ENCODE measurements at regions not wholly inside any gene's neighbourhood (a gene's known extent, or its start where the extent isn't known, plus 50 kb on each side); places are given as distances from the start of the nearest gene placed in this dataset.

- ChIA-PET CTCF (ENCODE audit: partially characterized antibody) (no interaction called here), POLR2A (ENCODE audit: partially characterized antibody) (no interaction called here)
- intact Hi-C loops (cut with micrococcal nuclease), result no loop called here
Measured at GRCh38 chr18:56120782-56121181, 517.6 kb downstream of the TXNL1 start.

GRCh38 chr18:56119681-56120080 is 518.7 kb downstream of the TXNL1 start:
- no peak for DNase-seq
- ChIA-PET POLR2A (ENCODE audit: partially characterized antibody) (no interaction called here), CTCF (ENCODE audit: partially characterized antibody) (no interaction called here)
- Histone ChIP-seq H3K27ac (ENCODE audit: low read depth, low read length) (no peak overlapping the region), H3K4me1 (ENCODE audit: insufficient read depth, low read length) (no peaks in the 10 kb centered on the region), H3K4me3 (ENCODE audit: low read length in 2 of 2) (no peak overlapping the region), H3K9me3 (ENCODE audit: control insufficient read depth in 1 of 2, low read length in 2 of 2) (no peaks in the 10 kb centered on the region), H3K27me3 (ENCODE audit: insufficient read depth, low read length) (no peaks in the 10 kb centered on the region), H3K36me3 (ENCODE audit: insufficient read depth, low read length) (no peaks in the 10 kb centered on the region)
- Mint-ChIP-seq H3K36me3 (no peaks in the 10 kb centered on the region), H3K9me3 (peaks cover 0 to 6% (median under 1%) of the 10 kb centered on the region in 8 donors), H3K27ac (no peak overlapping the region), H3K27me3 (no peaks in the 10 kb centered on the region), H3K4me3 (no peak overlapping the region), H3K4me1 (no peaks in the 10 kb centered on the region)
- intact Hi-C loops (cut with micrococcal nuclease), result no loop called here

More at GRCh38 chr18:56120782-56121181, 517.6 kb downstream of the TXNL1 start:
- Mint-ChIP-seq H3K4me3 (no peak overlapping the region), H3K36me3 (no peaks in the 10 kb centered on the region), H3K27me3 (peaks cover 0 to 1% of the 10 kb centered on the region in 2 donors), H3K4me1 (no peaks in the 10 kb centered on the region), H3K9me3 (peaks cover 0 to 9% (median 2%) of the 10 kb centered on the region in 8 donors), H3K27ac (no peak overlapping the region)
- Histone ChIP-seq H3K4me3 (ENCODE audit: low read length in 2 of 2) (no peak overlapping the region), H3K9me3 (ENCODE audit: control insufficient read depth in 1 of 2, low read length in 2 of 2) (no peaks in the 10 kb centered on the region), H3K27ac (ENCODE audit: low read depth, low read length) (no peak overlapping the region), H3K4me1 (ENCODE audit: insufficient read depth, low read length) (no peaks in the 10 kb centered on the region), H3K36me3 (ENCODE audit: insufficient read depth, low read length) (no peaks in the 10 kb centered on the region), H3K27me3 (ENCODE audit: insufficient read depth, low read length) (no peaks in the 10 kb centered on the region)
- DNase-seq, result no peak

- Histone ChIP-seq H3K4me3 (ENCODE audit: low read length in 2 of 2) (no peak overlapping the region), H3K27ac (ENCODE audit: low read depth, low read length) (no peak overlapping the region), H3K9me3 (ENCODE audit: control insufficient read depth in 1 of 2, low read length in 2 of 2) (no peaks in the 10 kb centered on the region), H3K4me1 (ENCODE audit: insufficient read depth, low read length) (no peaks in the 10 kb centered on the region), H3K27me3 (ENCODE audit: insufficient read depth, low read length) (no peaks in the 10 kb centered on the region), H3K36me3 (ENCODE audit: insufficient read depth, low read length) (no peaks in the 10 kb centered on the region)
- no peak overlapping the region for H3K4me3 Mint-ChIP-seq
- intact Hi-C loops (cut with micrococcal nuclease), result no loop called here
- no peaks in the 10 kb centered on the region for H3K36me3 Mint-ChIP-seq
- no peaks in the 10 kb centered on the region for H3K27me3 Mint-ChIP-seq
- H3K4me1 Mint-ChIP-seq, result no peaks in the 10 kb centered on the region
- peaks cover 0 to 5% (median under 1%) of the 10 kb centered on the region in 8 donors for H3K9me3 Mint-ChIP-seq
- ChIA-PET CTCF (ENCODE audit: partially characterized antibody) (no interaction called here), POLR2A (ENCODE audit: partially characterized antibody) (no interaction called here)
- no peak for DNase-seq
- no peak overlapping the region for H3K27ac Mint-ChIP-seq
Measured at GRCh38 chr18:56118422-56118821, 520.0 kb downstream of the TXNL1 start.

- no peaks in the 10 kb centered on the region for H3K27me3 Mint-ChIP-seq
- intact Hi-C loops (cut with micrococcal nuclease), result no loop called here
Measured at GRCh38 chr18:56115071-56116015, 523.0 kb downstream of the TXNL1 start.

GRCh38 chr18:56112984-56113383 is 525.0 kb upstream of the TCF4 start:
- no peak overlapping the region for H3K27ac Mint-ChIP-seq
- peaks cover 0 to 7% (median 3%) of the 10 kb centered on the region in 8 donors for H3K9me3 Mint-ChIP-seq
- no peaks in the 10 kb centered on the region for H3K9me3 ChIP-seq (ENCODE audit: control insufficient read depth in 1 of 2, low read length in 2 of 2)
- H3K27me3 Mint-ChIP-seq, result no peaks in the 10 kb centered on the region
- H3K4me1 Mint-ChIP-seq, result no peaks in the 10 kb centered on the region
- POLR2A ChIA-PET (ENCODE audit: partially characterized antibody), result no interaction called here
- no peaks in the 10 kb centered on the region for H3K36me3 Mint-ChIP-seq
- intact Hi-C loops (cut with micrococcal nuclease), result no loop called here
- no peaks in the 10 kb centered on the region for H3K4me1 ChIP-seq (ENCODE audit: insufficient read depth, low read length)
- H3K27ac ChIP-seq (ENCODE audit: low read depth, low read length), result no peak overlapping the region
- CTCF ChIA-PET (ENCODE audit: partially characterized antibody), result no interaction called here
- DNase-seq, result no peak
- H3K36me3 ChIP-seq (ENCODE audit: insufficient read depth, low read length), result no peaks in the 10 kb centered on the region
- no peak overlapping the region for H3K4me3 ChIP-seq (ENCODE audit: low read length in 2 of 2)
- no peaks in the 10 kb centered on the region for H3K27me3 ChIP-seq (ENCODE audit: insufficient read depth, low read length)
- H3K4me3 Mint-ChIP-seq, result no peak overlapping the region

More at GRCh38 chr18:56115071-56116015, 523.0 kb downstream of the TXNL1 start:
- no peaks in the 10 kb centered on the region for H3K4me1 ChIP-seq (ENCODE audit: insufficient read depth, low read length)
- no peak for DNase-seq
- H3K36me3 Mint-ChIP-seq, result no peaks in the 10 kb centered on the region
- ChIA-PET POLR2A (ENCODE audit: partially characterized antibody) (no interaction called here), CTCF (ENCODE audit: partially characterized antibody) (no interaction called here)
- no peak overlapping the region for H3K4me3 ChIP-seq (ENCODE audit: low read length in 2 of 2)
- H3K9me3 ChIP-seq (ENCODE audit: control insufficient read depth in 1 of 2, low read length in 2 of 2), result no peaks in the 10 kb centered on the region
- H3K4me1 Mint-ChIP-seq, result no peaks in the 10 kb centered on the region
- no peak overlapping the region for H3K27ac Mint-ChIP-seq
- H3K27ac ChIP-seq (ENCODE audit: low read depth, low read length), result no peak overlapping the region
- H3K36me3 ChIP-seq (ENCODE audit: insufficient read depth, low read length), result no peaks in the 10 kb centered on the region
- H3K9me3 Mint-ChIP-seq, result peaks cover 0 to 5% (median 2%) of the 10 kb centered on the region in 8 donors
- no peak overlapping the region for H3K4me3 Mint-ChIP-seq
- no peaks in the 10 kb centered on the region for H3K27me3 ChIP-seq (ENCODE audit: insufficient read depth, low read length)

GRCh38 chr18:56112013-56112749 is 524.2 kb upstream of the TCF4 start:
- no peak for DNase-seq
- no peaks in the 10 kb centered on the region for H3K4me1 ChIP-seq (ENCODE audit: insufficient read depth, low read length)
- H3K4me3 ChIP-seq (ENCODE audit: low read length in 2 of 2), result no peak overlapping the region
- Mint-ChIP-seq H3K27me3 (no peaks in the 10 kb centered on the region), H3K27ac (no peak overlapping the region), H3K4me3 (no peak overlapping the region), H3K36me3 (no peaks in the 10 kb centered on the region), H3K9me3 (peaks cover 0 to 7% (median 3%) of the 10 kb centered on the region in 8 donors), H3K4me1 (no peaks in the 10 kb centered on the region)
- intact Hi-C loops (cut with micrococcal nuclease), result no loop called here
- no peak overlapping the region for H3K27ac ChIP-seq (ENCODE audit: low read depth, low read length)
- CTCF ChIA-PET (ENCODE audit: partially characterized antibody), result no interaction called here
- no peaks in the 10 kb centered on the region for H3K27me3 ChIP-seq (ENCODE audit: insufficient read depth, low read length)
- POLR2A ChIA-PET (ENCODE audit: partially characterized antibody), result no interaction called here
- no peaks in the 10 kb centered on the region for H3K36me3 ChIP-seq (ENCODE audit: insufficient read depth, low read length)
- no peaks in the 10 kb centered on the region for H3K9me3 ChIP-seq (ENCODE audit: control insufficient read depth in 1 of 2, low read length in 2 of 2)

GRCh38 chr18:56109757-56110156 is 521.8 kb upstream of the TCF4 start:
- H3K36me3 ChIP-seq (ENCODE audit: insufficient read depth, low read length), result no peaks in the 10 kb centered on the region
- peaks cover 0 to 19% (median 9%) of the 10 kb centered on the region in 8 donors for H3K9me3 Mint-ChIP-seq
- no peaks in the 10 kb centered on the region for H3K4me1 Mint-ChIP-seq
- H3K27ac Mint-ChIP-seq, result no peak overlapping the region
- H3K27me3 Mint-ChIP-seq, result no peaks in the 10 kb centered on the region
- H3K4me1 ChIP-seq (ENCODE audit: insufficient read depth, low read length), result no peaks in the 10 kb centered on the region
- no peaks in the 10 kb centered on the region for H3K27me3 ChIP-seq (ENCODE audit: insufficient read depth, low read length)
- H3K9me3 ChIP-seq (ENCODE audit: control insufficient read depth in 1 of 2, low read length in 2 of 2), result no peaks in the 10 kb centered on the region
- intact Hi-C loops (cut with micrococcal nuclease), result no loop called here
- no peak overlapping the region for H3K4me3 ChIP-seq (ENCODE audit: low read length in 2 of 2)
- CTCF ChIA-PET (ENCODE audit: partially characterized antibody), result no interaction called here
- DNase-seq, result no peak
- no peak overlapping the region for H3K27ac ChIP-seq (ENCODE audit: low read depth, low read length)
- POLR2A ChIA-PET (ENCODE audit: partially characterized antibody), result no interaction called here
- no peaks in the 10 kb centered on the region for H3K36me3 Mint-ChIP-seq
- no peak overlapping the region for H3K4me3 Mint-ChIP-seq
